HG03442 (cell line): ENCODE measurements at regions not wholly inside any gene's neighbourhood (a gene's known extent, or its start where the extent isn't known, plus 50 kb on each side); places are given as distances from the start of the nearest gene placed in this dataset.

Experiments
- ATAC-seq: cut with Tn5 transposase; IDR thresholded peaks from one replicate; pipeline ENCODE4 v1.9.1; 2021; ENCODE audit warnings: mild to moderate bottlenecking, moderate library complexity; ENCODE audit not compliant: unreplicated experiment

GRCh38 chr9:126123927-126124326, 202.7 kb upstream of the MVB12B start:
- no peak for ATAC-seq

GRCh38 chr9:126125177-126125576, 201.5 kb upstream of the MVB12B start:
- no peak for ATAC-seq

GRCh38 chr9:126125577-126125976, 201.1 kb upstream of the MVB12B start:
- ATAC-seq, result no peak

GRCh38 chr9:126125992-126126409, 200.6 kb upstream of the MVB12B start:
- no peak for ATAC-seq

GRCh38 chr9:126126807-126127206, 199.8 kb upstream of the MVB12B start:
- ATAC-seq, result no peak

GRCh38 chr9:126127591-126127990, 199.0 kb upstream of the MVB12B start:
- ATAC-seq, result no peak

GRCh38 chr9:126128494-126129142, 198.0 kb upstream of the MVB12B start:
- ATAC-seq, result no peak

- ATAC-seq, result no peak
Observed at GRCh38 chr9:126131066-126132010, 195.3 kb upstream of the MVB12B start.

GRCh38 chr9:126132746-126133145, 193.9 kb upstream of the MVB12B start:
- ATAC-seq, result no peak

GRCh38 chr9:126144196-126144595, 182.4 kb upstream of the MVB12B start:
- ATAC-seq, result no peak

- ATAC-seq, result no peak
Observed at GRCh38 chr9:126144603-126145456, 181.8 kb upstream of the MVB12B start.

- ATAC-seq, result no peak
Observed at GRCh38 chr9:126145887-126146253, 180.8 kb upstream of the MVB12B start.

- ATAC-seq, result peak; percentile 43
Observed at GRCh38 chr9:126146254-126147145, 180.1 kb upstream of the MVB12B start.

- ATAC-seq, result no peak
Observed at GRCh38 chr9:126147186-126147935, 179.3 kb upstream of the MVB12B start.

GRCh38 chr9:126147936-126148870, 178.4 kb upstream of the MVB12B start:
- no peak for ATAC-seq

GRCh38 chr9:126148994-126149393, 177.6 kb upstream of the MVB12B start:
- no peak for ATAC-seq

GRCh38 chr9:126149661-126150060, 177.0 kb upstream of the MVB12B start:
- no peak for ATAC-seq

GRCh38 chr9:126150411-126151030, 176.1 kb upstream of the MVB12B start:
- ATAC-seq, result no peak
